Ishikawa (cell line): ENCODE measurements at regions not wholly inside any gene's neighbourhood (a gene's known extent, or its start where the extent isn't known, plus 50 kb on each side); places are given as distances from the start of the nearest gene placed in this dataset.

Experiments used
- CEBPB ChIP-seq: IDR thresholded peaks from 2 replicates; pipeline ENCODE4 v1.6.1; 2012
- FOXM1 ChIP-seq: IDR thresholded peaks from 2 replicates; pipeline ENCODE4 v1.6.1; 2012; ENCODE audit warnings: low read depth, borderline replicate concordance
- RAD21 ChIP-seq: IDR thresholded peaks from 2 replicates; pipeline ENCODE4 v1.6.1; 2012; ENCODE audit warnings: low read depth
- REST ChIP-seq: IDR thresholded peaks from 2 replicates; pipeline ENCODE4 v1.6.1; 2012; ENCODE audit warnings: low read depth, mild to moderate bottlenecking

GRCh38 chr4:185869427-185869826 is 57.4 kb upstream of the SORBS2 start:
- TF ChIP-seq RAD21 (no peak), REST (no peak), CEBPB (no peak), FOXM1 (no peak)
